GM19023 (cell line): ENCODE measurements at regions not wholly inside any gene's neighbourhood (a gene's known extent, or its start where the extent isn't known, plus 50 kb on each side); places are given as distances from the start of the nearest gene placed in this dataset.
"Not testable (repeated sequence)": the region's sequence is repeated elsewhere in the genome, so short reads cannot be mapped to it uniquely, and the experiment has no call there.

Source experiments
- ATAC-seq: cut with Tn5 transposase; IDR thresholded peaks from one replicate; pipeline ENCODE4 v1.9.1; 2021; ENCODE audit warnings: mild to moderate bottlenecking, moderate library complexity; ENCODE audit not compliant: unreplicated experiment

- ATAC-seq: not testable (repeated sequence)
Measured at GRCh38 chr6:75031102-75031501, 174.8 kb downstream of the COL12A1 start.

GRCh38 chr6:75029333-75029732 is 176.5 kb downstream of the COL12A1 start:
- ATAC-seq: no peak

- ATAC-seq: no peak
Measured at GRCh38 chr6:75025371-75025770, 180.5 kb downstream of the COL12A1 start.

- ATAC-seq: no peak
Measured at GRCh38 chr6:75024828-75025227, 181.0 kb downstream of the COL12A1 start.

GRCh38 chr6:75023634-75024033 is 182.2 kb downstream of the COL12A1 start:
- ATAC-seq: no peak

GRCh38 chr6:75020971-75021370 is 184.9 kb downstream of the COL12A1 start:
- no peak for ATAC-seq

GRCh38 chr6:75020376-75020775 is 185.5 kb downstream of the COL12A1 start:
- no peak for ATAC-seq

- ATAC-seq: no peak
Measured at GRCh38 chr6:75012018-75012417, 193.8 kb downstream of the COL12A1 start.

- ATAC-seq: not testable (repeated sequence)
Measured at GRCh38 chr6:75003984-75004383, 201.9 kb downstream of the COL12A1 start.

GRCh38 chr6:74997646-74998045 is 208.2 kb downstream of the COL12A1 start:
- no peak for ATAC-seq

- ATAC-seq: no peak
Measured at GRCh38 chr6:74993136-74993535, 212.7 kb downstream of the COL12A1 start.

GRCh38 chr6:74991573-74992332 is 214.1 kb downstream of the COL12A1 start:
- ATAC-seq: no peak

- ATAC-seq: no peak
Measured at GRCh38 chr6:74979065-74979766, 226.6 kb downstream of the COL12A1 start.

GRCh38 chr6:74976701-74977100 is 229.2 kb downstream of the COL12A1 start:
- no peak for ATAC-seq

- ATAC-seq: no peak
Measured at GRCh38 chr6:74976026-74976425, 229.8 kb downstream of the COL12A1 start.

- ATAC-seq: no peak
Measured at GRCh38 chr6:74973591-74973990, 232.3 kb downstream of the COL12A1 start.

GRCh38 chr6:74971633-74972032 is 234.2 kb downstream of the COL12A1 start:
- ATAC-seq: no peak

GRCh38 chr6:74969591-74970267 is 236.1 kb downstream of the COL12A1 start:
- no peak for ATAC-seq

GRCh38 chr6:74967821-74968220 is 238.0 kb downstream of the COL12A1 start:
- ATAC-seq: no peak

- ATAC-seq: no peak
Measured at GRCh38 chr6:74966712-74967111, 239.1 kb downstream of the COL12A1 start.

GRCh38 chr6:74964871-74965441 is 240.9 kb downstream of the COL12A1 start:
- ATAC-seq: no peak
